ENCODE measurements at regions not wholly inside any gene's neighbourhood (a gene's known extent, or its start where the extent isn't known, plus 50 kb on each side); places are given as distances from the start of the nearest gene placed in this dataset.

DNA sequence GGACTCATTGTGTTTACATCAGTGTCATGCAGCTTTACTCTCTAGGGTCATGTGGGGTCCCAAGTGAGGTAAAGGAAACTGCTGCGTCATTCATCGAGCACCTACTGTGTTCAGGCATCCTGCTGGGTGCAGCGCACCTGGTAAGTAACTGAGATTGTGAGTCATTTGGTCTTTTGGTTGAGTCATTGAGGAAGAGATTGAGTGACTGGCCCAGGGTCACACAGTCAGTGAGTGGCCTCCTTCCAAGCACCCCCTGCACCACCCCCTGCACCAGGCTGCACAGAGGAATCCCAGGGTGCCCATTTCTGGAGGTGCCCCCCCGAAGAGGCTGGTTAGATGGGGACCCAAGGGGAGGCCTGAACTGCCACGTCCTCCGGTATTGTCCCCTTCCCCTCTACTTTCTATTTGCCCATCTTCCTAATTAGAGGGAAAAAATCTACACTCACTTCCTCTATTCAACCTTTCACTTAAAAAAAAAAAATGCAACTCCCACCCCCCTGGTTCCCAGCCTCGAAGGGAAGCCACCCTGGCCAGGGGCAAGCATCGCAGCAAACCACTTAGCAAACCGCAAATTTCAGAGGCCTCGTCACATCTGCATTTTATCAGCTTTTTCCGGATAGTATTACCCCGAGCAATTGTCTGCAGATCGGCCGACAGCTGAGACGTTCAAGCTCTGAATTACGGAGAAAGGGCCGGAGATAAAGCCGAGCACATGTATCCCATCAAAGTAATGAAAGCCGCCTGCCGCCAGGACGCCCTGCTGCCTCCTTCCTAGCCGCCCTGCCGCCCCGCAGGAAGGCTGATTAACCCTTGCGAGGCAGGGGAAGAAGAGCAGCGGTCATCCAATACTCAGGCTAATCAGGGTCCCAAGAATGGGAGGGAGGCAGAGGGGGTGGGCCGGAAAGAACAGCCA lies 96.3 kb upstream of the MSX1 start (continued):
- TF ChIP-seq ETV6 (conservative IDR thresholded peaks at IDR 0.05 in 1 of 2, IDR thresholded peaks at IDR 0.05 in 1 of 2; ENCODE audit: borderline replicate concordance in 1 of 2, low read depth in 1 of 2) (peak in 1 of 2 experiments; percentile 87; a peak in 2 of 4 replicates), KAT2A (conservative IDR thresholded peaks at IDR 0.05; ENCODE audit: control insufficient read depth, low read depth, low read length) (no peak), JUNB (IDR thresholded peaks at IDR 0.05) (peak; percentile 97), NFYB (IDR thresholded peaks at IDR 0.05; ENCODE audit: insufficient read depth, low read depth, low read length) (0 out of 2 replicates have a peak, but pooled peaks have one; percentile 23), YBX1 (IDR thresholded peaks at IDR 0.05) (no peak), IRF5 (IDR thresholded peaks at IDR 0.05; ENCODE audit: borderline replicate concordance) (peak; percentile 48; the same call in 1 of the 2 replicates), MYC (IDR thresholded peaks at IDR 0.05; ENCODE audit: insufficient read depth, insufficient read length, insufficient replicate concordance, low read length, severe bottlenecking) (no peak), CHD4 (IDR thresholded peaks at IDR 0.05) (no peak), NKRF (conservative IDR thresholded peaks at IDR 0.05) (no peak), KDM1A (IDR thresholded peaks at IDR 0.05; ENCODE audit: borderline replicate concordance) (no peak), TCF12 (IDR thresholded peaks at IDR 0.05; ENCODE audit: low read depth, low read length) (peak; percentile 97), RELA (IDR thresholded peaks at IDR 0.05; ENCODE audit: borderline replicate concordance, partially characterized antibody) (no peak), YY1 (IDR thresholded peaks at IDR 0.05; ENCODE audit: low read depth, low read length) (no peak), SPI1 (IDR thresholded peaks at IDR 0.05; ENCODE audit: borderline replicate concordance, insufficient read depth, low read depth, low read length) (peak; percentile 84), GABPA (IDR thresholded peaks at IDR 0.05; ENCODE audit: low read depth) (no peak), EED (IDR thresholded peaks at IDR 0.05; ENCODE audit: low read depth) (peak; percentile 89), RFX5 (IDR thresholded peaks at IDR 0.05; ENCODE audit: low read depth, low read length) (no peak), ZNF217 (IDR thresholded peaks at IDR 0.05) (0 out of 2 replicates have a peak, but pooled peaks have one; percentile 24), BHLHE40 (IDR thresholded peaks at IDR 0.05; ENCODE audit: borderline replicate concordance in 1 of 2, low read depth in 2 of 2, low read length in 1 of 2) (peak in 1 of 2 experiments; percentile 32; a peak in 1 of 4 replicates), SUZ12 (IDR thresholded peaks at IDR 0.05; ENCODE audit: unreplicated experiment) (no peak)
- TF ChIP-seq, protein P1, sequence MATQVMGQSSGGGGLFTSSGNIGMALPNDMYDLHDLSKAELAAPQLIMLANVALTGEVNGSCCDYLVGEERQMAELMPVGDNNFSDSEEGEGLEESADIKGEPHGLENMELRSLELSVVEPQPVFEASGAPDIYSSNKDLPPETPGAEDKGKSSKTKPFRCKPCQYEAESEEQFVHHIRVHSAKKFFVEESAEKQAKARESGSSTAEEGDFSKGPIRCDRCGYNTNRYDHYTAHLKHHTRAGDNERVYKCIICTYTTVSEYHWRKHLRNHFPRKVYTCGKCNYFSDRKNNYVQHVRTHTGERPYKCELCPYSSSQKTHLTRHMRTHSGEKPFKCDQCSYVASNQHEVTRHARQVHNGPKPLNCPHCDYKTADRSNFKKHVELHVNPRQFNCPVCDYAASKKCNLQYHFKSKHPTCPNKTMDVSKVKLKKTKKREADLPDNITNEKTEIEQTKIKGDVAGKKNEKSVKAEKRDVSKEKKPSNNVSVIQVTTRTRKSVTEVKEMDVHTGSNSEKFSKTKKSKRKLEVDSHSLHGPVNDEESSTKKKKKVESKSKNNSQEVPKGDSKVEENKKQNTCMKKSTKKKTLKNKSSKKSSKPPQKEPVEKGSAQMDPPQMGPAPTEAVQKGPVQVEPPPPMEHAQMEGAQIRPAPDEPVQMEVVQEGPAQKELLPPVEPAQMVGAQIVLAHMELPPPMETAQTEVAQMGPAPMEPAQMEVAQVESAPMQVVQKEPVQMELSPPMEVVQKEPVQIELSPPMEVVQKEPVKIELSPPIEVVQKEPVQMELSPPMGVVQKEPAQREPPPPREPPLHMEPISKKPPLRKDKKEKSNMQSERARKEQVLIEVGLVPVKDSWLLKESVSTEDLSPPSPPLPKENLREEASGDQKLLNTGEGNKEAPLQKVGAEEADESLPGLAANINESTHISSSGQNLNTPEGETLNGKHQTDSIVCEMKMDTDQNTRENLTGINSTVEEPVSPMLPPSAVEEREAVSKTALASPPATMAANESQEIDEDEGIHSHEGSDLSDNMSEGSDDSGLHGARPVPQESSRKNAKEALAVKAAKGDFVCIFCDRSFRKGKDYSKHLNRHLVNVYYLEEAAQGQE (IDR thresholded peaks at IDR 0.05; ENCODE audit: low read depth, low read length): no peak

Data from GM12878 (cell line).